ENCODE measurements at regions not wholly inside any gene's neighbourhood (a gene's known extent, or its start where the extent isn't known, plus 50 kb on each side); places are given as distances from the start of the nearest gene placed in this dataset.

- TF ChIP-seq, protein P1, sequence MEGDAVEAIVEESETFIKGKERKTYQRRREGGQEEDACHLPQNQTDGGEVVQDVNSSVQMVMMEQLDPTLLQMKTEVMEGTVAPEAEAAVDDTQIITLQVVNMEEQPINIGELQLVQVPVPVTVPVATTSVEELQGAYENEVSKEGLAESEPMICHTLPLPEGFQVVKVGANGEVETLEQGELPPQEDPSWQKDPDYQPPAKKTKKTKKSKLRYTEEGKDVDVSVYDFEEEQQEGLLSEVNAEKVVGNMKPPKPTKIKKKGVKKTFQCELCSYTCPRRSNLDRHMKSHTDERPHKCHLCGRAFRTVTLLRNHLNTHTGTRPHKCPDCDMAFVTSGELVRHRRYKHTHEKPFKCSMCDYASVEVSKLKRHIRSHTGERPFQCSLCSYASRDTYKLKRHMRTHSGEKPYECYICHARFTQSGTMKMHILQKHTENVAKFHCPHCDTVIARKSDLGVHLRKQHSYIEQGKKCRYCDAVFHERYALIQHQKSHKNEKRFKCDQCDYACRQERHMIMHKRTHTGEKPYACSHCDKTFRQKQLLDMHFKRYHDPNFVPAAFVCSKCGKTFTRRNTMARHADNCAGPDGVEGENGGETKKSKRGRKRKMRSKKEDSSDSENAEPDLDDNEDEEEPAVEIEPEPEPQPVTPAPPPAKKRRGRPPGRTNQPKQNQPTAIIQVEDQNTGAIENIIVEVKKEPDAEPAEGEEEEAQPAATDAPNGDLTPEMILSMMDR (IDR thresholded peaks at IDR 0.05): no peak
- TF ChIP-seq EZH2 (IDR thresholded peaks at IDR 0.05; ENCODE audit: borderline replicate concordance, insufficient read depth, low read depth, low read length, poor library complexity, severe bottlenecking): no peak
Observed at GRCh38 chr2:167490455-167490854, 602.2 kb downstream of the XIRP2 start.
